Fibroblast of gingiva (primary cell): ENCODE measurements at regions not wholly inside any gene's neighbourhood (a gene's known extent, or its start where the extent isn't known, plus 50 kb on each side); places are given as distances from the start of the nearest gene placed in this dataset.

Experiments
- DNase-seq: peaks from one replicate; pipeline ENCODE4 v3.0.0-alpha.2; 2011; ENCODE audit warnings: low read depth

DNA sequence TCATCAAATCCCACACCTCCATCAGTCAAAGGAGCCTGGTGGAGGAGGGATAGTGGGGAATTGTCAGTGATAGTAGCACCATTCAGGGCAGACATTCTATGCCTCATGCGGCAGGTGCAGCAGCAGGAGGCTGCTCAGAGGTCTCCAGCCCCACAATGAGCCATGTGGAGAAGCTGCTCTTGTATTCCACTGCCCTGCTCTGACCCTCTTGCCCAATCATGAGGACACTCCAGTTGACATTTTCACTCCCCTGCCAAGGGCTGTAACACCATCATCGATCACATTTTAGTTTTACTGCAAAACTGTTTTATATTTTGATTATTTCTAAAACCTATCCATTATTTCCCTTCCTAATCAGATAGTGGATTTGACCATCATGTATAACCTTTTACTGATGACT is 487.6 kb upstream of the KLHL29 start:
- no peak for DNase-seq

DNA sequence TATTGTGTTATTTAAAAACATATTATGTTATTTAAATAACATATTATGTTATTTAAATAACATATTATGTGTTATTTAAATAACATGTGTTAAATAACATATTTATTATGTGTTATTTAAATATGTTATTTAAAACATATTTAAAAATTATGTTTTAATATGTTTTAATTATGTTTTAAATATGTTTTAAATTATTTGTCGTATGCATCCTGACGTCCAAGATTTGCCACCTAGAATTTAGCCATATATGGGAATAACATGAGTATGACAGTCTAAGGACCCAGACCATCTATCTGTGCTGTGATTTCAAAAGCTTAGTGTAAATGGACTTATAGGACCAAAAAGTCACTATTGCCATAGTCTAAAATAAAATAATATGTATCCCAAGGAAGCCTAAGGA is 484.3 kb upstream of the KLHL29 start:
- no peak for DNase-seq

DNA sequence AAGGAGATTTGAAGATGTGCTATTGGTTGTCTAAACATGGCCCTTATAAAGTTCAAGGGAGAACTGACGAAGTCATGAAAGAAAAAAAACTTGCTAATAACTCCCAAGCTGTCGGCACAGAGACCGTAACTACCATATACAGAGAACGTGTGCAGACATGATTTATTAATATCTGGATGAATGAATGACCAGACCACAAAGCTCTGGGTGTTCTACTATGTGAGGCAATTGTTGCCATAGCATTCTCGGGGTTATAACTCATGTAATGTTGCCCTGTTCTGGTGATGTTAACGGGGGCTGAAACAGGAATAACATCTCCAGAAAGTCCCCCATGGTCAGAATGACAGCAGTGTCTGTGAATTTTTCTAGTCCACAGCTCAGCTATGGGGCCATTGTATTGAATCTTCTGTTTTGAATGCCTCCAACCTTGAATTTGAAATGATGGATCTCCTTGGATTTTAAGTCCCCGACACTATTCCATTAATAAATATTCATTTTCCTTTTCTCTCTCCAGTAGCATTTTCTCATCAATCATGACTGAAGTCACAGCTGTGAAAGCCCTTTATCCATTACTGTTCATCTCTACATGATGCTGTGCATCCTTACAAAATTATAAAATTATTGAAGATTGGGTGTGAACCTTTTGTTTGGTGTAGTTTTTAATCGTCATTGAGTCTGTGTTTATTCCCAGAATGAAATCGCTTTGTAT is 483.4 kb upstream of the KLHL29 start:
- DNase-seq = no peak

DNA sequence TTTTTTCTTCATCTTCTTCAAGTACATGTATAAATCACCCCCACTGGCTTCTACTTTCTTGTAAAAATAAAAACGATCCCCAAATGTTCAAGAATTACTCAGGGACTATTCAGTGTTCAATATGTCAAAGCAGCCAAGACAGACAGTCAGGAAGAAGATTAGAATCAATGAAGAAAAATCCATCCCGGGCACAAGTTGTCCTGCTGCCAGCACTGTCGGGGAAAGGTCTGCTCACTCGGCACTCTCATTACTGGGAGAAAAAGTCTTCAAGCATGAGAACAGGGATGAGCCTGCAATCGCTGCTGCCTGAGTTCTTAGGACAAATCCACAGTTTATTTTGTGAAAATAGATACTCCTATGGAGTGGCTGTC is 482.8 kb upstream of the KLHL29 start:
- DNase-seq = no peak

DNA sequence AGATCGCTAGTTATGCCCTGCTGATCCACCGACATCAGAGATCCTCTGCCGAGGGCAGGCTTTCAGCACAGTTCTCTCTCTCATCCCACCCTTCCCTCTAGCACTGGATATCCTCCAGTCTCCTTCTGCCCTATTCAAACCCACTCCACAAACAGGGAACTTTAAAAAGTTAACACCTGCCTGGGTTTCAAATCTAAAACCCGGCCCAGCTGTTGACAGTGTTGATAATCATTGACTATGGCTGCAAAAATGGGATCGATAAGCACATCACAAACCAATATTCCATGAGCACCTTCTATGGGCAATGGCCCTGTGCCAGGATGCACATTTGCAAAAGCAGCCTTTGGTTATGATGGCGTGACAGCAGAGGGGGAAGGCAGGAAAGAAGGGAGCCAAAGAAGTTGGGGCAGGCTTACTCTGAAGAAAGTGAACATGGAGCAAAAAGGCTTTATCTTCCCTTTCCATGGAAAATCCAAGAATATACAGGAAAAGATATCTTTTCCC is 482.3 kb upstream of the KLHL29 start:
- no peak for DNase-seq

DNA sequence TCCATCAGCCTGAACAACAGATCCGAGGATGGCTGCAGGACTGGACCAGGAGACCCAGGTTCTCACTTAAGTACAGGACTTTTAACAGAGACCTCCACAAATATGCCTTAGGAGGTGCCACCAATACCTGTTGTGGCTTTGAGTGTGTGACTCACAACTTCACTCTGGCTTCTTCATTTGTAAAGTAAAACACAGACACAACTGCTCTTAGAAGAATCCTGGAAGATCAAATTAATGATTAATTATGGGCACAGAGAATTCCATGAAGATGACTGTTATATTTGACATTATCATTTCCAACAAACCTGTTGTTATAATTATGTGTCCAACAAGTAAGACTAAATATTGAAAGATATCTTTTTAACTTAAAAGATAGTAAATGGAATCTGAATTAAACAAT is 481.4 kb upstream of the KLHL29 start:
- no peak for DNase-seq

DNA sequence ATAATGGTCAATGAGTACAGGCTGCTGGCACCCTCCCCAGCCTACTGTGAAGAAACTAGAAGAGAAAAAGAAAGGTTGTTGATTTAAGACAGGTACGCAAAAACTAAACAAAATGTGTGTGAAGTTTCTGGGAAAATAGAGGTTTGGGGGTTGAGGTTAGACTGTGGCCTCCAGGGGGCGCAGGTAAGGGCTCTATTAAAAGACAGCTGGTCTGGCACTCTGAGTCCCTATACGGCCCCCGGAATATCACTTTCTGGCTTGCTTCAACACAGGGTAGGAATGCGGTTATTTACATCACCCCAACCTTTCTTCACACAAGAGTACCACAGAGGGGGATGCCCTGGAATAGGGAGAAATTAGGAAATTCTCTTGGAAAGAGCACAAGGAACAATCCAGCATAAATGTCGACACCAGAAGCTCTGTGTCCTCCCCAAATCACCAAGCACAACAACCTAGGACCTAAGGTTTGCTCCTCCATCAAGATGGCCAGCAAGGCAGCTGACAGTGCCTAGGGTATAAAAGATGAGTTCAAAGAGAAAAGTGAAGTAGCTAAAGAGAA is 480.8 kb upstream of the KLHL29 start:
- no peak for DNase-seq

DNA sequence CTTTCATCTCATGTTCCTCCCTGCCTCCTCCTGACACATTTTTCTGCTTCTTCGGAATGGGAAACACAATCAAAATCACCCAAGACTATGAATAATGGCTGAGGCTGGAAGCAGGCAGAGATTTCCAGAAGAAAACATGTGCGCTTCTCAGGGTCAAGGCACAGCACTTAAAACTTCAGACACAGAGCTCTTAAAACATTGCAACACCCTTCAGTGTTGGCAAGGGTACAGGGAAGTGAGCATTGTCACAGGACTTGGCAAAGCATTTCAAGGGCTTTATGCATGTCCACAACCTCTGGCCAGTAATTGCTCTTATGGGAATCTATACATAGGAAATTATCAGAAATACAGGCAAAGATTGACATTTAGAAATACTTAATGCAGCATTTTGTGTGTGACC is 477.6 kb upstream of the KLHL29 start:
- DNase-seq = no peak

DNA sequence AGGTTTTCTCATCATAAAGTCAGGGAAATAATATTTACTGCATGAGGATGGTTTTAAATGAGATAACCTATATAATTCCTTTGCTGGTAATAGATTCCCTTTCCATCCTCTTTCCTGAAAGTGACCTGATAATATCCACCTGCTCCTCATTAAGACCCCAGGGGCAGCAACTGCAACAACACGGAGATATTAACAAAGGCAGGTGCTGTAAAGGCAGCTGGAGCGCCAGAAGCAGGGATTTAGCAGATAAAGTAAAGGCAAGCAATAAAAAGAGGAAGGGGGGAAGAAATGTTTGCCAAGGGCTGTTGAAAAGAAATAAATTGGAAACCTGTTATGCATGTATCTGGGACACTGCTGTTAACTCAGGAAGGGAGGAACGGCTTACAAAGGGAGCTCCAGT is 472.6 kb upstream of the KLHL29 start:
- no peak for DNase-seq

DNA sequence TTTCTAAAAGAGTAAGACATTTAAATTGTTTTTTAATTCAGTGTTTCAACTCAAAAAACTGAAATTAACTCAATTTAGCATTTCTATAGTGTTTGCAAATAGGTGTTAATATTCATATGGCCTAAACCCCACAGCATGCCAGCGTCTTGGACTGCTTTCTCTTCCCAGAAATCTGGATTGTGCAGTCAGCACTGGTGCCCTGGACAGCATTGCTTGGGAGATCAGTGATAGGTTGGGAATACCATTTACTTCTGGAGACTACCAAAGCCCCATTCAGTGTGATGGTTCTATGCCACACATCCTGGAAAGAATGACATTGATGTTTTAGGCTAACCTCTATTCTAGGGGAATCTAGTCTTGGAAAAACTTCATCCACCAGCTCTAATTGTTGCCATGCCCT is 455.0 kb upstream of the KLHL29 start:
- DNase-seq = no peak

DNA sequence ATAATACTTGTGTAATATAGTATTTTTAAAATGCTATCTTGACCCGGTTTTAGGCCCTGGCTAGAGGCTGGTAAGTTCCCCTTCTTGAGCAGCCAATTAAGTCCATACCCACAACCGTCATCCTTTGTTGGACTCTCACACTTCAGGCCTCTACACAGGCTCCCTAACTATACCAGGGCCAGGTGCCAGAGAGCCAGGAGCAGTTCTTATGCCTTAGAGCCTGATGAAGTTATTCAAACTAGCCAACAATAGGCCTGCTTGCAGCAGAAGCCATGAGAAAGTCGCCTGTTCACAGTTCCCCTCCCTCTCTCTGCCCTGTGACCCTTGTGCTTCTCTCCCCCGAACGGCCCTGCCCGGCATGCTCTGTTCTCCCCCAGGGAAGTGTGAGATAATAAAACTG is 454.2 kb upstream of the KLHL29 start:
- DNase-seq = no peak

DNA sequence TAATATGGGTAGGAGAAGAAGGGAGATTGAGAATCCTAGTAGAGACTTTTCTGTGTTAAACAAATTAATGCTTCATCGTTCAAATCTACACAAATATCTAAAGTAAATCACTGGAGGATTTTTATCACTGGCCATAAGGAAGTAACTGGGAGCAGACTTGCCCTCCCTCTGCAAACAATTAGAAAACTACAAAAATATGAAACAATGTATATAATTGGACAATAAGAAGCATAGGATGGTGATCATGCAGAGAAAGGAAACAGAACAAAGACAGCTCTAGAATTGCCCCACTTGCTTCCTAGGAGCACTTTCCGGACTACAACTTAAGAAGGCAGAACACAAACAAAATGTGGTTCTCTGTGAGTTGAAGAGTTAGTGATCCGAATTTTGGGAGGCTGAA is 452.7 kb upstream of the KLHL29 start:
- no peak for DNase-seq

DNA sequence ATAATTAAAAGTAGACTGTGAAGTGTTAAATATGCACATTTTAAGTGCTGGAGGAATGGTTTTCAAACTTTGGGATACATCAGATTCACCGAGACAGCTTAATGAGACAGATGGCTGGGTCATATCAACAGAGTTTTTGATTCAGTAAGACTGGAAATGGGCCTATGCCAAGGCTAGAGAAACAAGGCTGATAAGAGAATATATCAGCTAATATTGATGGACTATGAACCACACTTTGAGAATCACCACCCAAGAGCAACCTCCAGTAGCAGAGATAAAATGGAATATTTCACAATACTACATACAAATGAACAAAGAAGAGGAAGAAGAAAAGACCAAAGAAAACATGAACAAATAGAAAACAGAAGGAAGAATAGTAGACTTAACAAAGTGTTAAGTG is 450.2 kb upstream of the KLHL29 start:
- DNase-seq = no peak

DNA sequence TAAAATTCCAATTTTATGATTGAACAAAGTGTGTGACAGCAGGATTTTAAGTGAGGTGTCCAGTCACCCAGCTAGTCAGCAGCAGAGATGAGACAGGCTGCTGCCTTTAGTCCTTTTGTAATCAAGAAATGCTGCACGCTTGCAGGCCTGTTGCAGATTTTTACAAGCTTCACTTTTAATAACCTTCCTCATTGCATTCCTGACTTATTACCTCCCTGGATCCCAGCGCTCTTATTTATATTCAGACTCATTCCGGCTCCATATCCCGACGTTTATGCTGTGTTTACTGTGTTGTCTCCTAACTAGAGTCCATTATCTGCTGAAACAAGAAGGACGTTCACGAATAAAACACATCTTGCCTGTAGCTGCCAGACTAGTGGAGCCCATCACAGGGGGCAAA is 442.5 kb upstream of the KLHL29 start:
- no peak for DNase-seq

DNA sequence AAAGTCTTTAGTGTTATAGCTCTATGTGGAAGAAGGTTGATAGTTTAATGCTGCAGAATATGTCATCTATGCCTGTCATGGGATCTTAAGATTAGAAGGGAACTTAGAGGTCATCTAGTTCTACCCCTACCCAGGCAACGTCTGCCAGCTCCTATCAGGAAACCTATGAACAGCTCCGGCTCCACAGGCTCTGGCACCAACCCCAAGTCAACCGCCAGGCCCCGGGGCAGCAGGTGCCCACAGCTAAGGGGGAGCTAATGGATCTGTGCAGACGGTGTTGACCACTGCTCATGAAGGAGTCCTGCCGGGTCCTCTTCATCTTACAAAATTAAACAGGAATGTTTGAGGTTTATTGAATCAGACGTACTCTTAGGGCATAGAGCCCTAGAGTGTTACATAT is 440.8 kb upstream of the KLHL29 start:
- DNase-seq = no peak

DNA sequence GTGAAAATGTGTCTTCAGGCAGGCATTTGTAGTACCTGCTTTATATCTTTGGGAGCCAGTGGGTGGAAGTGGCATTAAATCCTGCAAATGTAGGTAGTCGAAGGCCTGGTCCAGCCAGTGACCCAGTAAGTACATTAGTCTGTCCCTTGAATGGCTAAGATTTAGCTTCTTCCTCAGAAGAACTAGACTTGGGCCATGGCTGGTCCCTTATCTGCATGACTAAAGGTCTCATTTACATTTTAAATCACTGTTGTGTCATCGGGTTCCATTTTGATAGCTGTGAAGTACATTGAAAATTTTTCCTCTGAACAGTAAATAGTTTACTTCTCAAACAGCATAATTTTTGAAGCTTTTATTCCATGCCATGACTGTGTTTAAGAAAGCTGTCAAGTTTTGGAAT is 438.4 kb upstream of the KLHL29 start:
- no peak for DNase-seq

DNA sequence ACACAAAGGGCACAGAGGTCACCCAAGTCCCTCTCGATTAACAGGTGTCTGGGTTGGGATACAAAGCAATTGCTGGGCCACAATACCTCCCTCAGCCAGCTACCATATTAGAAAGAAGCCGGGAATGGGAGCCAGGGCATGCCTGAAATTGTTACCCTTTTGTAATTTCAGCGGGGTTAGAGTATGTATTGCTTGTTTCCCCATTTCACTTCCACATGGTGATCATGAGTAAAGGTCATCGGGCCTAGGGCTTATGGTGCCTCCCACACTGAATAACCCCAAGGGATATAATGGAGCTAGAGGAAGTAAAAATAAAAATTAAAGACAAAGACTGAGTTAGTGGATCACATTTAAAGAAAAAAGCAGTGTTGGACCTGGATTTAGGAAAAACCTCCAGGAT is 437.2 kb upstream of the KLHL29 start:
- DNase-seq = no peak

DNA sequence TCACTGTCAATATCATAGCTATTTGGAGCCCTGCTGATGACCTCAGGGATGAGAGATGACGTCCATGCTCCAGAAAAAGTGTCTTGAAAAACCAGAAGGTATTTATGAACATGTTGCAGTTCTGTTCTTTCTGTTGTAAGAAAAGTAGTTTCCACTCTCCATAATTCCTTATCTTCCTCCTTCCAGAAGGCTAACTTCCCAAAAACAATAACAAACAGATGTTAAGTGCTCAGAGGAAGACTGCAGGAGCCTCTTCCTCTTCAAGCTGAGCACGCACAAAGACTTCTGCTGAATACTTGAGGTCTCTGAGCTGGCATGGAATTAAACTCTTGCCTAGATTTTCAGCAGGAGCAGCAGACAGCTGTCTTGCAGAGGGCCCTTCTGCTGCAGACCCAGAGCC is 434.5 kb upstream of the KLHL29 start:
- no peak for DNase-seq

DNA sequence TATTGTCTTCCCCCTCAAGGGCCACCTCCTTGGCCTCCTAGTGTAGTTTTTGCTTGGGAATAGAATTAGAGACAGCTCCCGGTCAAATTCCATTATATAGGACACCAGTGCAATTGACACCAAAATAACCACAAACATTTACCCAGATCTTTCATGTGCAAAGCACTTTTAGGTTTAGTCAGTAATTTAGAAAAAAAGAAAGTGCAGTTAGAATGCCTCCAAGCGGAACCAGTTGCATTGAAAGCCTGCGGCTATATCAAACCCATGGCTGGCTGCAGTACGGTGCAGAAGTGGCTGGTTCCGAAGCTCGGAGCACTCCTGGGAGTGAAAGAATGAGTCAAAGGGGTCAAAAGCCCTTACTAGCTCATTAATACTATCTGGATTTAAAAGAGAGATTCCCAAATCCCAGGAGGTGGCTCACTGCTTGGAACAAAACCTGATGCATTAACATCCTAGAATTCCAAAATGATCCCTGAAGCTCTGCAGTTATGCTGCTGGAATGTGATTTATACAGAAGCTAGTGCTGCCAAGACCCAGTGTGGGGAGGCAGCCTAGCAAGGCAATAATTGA is 432.2 kb upstream of the KLHL29 start:
- DNase-seq = no peak

DNA sequence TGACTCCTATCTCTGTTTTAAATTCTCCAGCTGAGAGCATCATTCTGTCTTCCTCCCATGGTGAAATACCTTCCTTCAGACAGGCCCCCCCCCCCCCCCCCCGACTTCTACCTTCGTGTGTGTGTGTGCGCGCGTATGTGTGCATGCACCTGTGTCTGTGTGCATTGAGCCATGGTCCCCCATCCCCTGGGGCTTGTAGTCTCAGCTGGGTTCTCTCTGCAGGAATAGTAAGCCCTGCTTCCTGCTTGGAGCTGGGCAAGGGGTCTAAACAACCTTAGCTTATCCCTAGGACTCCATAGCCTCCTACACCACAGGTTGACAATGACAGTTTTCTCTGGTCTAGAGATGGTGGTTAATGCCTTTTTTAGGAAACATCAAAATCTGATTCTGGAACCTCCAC is 427.5 kb upstream of the KLHL29 start:
- no peak for DNase-seq

DNA sequence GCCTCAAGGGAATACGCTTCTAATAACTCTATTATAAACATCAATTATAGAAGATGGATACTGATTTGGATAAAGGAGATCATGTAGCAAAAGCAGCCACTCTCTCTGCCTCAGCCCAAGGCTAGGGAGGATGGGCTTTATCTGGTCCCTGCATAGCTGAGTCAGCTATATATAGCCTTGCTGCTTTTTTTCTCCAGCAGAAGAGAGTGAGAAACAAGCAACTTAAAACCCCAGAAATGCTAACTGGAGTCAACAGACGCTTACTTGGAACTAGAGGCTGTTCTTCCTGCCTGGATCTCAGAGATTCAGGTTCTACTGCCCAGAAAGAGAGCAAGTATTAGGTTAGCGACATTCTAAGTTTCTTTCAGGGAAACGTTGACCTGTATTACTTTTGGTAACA is 426.7 kb upstream of the KLHL29 start:
- DNase-seq = no peak

DNA sequence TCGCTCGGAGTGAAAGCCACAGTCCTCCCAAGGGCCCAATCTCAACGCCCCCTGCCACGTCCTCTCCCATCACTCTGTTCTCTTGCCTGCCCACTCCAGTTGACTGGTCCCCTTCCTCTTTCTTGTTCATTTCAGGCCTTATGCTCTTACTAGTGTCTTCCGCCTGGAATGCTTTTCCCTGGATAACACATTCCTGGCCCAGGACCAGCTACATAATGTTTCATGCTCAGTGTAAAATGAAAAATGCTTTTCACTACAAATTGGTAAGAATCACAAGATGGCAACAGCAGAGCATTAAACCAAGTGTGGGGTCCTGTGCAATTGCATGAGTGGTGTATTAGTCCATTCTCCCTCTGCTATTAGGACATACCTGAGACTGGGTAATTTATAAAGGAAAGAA is 417.2 kb upstream of the KLHL29 start:
- DNase-seq = no peak

DNA sequence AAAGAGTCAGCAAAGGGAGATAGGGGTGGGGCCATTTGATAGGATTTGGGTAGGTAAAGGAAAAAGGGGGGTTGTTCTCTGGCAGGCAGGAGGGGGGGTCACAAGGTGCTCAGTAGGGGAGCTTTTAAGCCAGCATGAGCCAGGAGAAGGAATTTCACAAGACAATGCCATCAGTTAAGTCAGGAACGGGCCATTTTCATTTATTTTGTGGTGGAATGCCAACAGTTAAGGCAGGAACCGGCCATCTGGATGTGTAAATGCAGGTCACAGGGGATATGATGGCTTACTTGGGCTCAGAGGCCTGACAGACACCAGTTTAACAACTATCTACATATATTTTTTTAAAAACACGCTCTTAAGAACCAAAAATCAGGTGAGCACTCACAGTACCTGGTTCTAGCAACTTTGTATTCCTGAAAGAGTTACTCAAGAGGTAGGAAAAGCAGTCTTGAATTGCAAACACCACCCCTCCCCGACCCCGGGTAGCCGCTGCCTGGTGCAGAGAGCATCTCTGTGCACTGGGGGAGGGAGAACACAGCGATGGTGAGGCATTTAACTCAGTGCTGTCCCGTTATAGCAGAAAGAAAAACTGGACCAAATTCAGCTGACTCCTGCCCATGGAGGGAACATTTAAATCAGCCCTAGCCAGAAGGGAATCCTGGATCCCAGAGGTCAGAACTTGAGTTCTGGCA is 414.5 kb upstream of the KLHL29 start:
- DNase-seq = no peak
